ENCODE measurements at regions not wholly inside any gene's neighbourhood (a gene's known extent, or its start where the extent isn't known, plus 50 kb on each side); places are given as distances from the start of the nearest gene placed in this dataset.

DNA sequence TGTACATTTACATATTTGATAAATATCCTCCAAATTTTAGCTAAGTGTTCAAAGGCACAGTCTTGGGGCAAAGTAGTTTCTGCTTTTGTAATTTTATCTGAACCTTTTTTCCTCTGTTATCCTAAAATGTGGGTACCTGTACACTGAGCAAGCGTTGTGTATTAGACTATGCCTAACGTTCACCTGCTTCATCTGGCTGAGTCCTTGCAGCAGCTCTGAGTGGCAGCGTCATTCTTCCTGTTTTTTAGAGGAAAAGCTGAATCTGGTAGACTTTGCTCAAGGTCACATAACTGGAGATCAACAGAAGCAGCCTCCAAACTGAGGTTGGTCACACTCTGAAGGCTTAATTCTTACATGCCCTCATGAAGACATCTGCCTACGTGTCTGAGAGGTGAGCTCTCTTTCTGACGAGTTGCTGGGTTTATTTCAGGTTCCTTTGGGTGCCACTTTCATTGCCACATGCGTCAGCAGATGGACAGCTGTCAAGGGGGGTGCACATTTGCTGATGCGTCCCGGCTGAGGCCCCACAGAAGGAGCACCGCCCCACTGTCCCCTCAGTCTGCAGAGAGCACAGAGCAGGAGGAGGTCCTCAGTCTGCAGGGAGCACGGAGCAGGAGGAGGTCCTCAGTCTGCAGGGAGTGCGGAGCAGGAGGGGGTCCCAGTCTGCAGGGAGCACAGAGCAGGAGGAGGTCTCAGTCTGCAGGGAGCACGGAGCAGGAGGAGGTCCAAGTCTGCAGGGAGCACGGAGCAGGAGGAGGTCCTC, 406.5 kb upstream of the SHH start:
- TF ChIP-seq YY1 (IDR thresholded peaks at IDR 0.05; ENCODE audit: insufficient read depth, insufficient read length) (no peak), ZNF274 (IDR thresholded peaks at IDR 0.05; ENCODE audit: low read depth, low read length) (no peak)
